Astrocyte (in vitro differentiated cells and primary cell): ENCODE measurements at regions not wholly inside any gene's neighbourhood (a gene's known extent, or its start where the extent isn't known, plus 50 kb on each side); places are given as distances from the start of the nearest gene placed in this dataset.

Source experiments
- DNase-seq: peaks from one replicate; pipeline ENCODE4 v3.0.0-alpha.2; 2010; ENCODE audit warnings: low read depth
- FAIRE-seq: peaks from 2 replicates; lab custom pipeline; 2011; peaks lifted over from hg19 to GRCh38; lab: Jason Lieb, UNC
- H2AFZ ChIP-seq: 2 replicates; pipeline ENCODE4 v1.6.0; 2012; ENCODE audit warnings: low read depth, low read length, inconsistent platforms
- H3K27ac ChIP-seq: 2 replicates; pipeline ENCODE4 v1.5.1; 2011; ENCODE audit warnings: low read depth, low read length, inconsistent platforms
- H3K27me3 ChIP-seq: 2 replicates; pipeline ENCODE4 v1.6.0; 2011; ENCODE audit warnings: low read length, inconsistent platforms; ENCODE audit not compliant: insufficient read depth
- H3K36me3 ChIP-seq: 2 replicates; pipeline ENCODE4 v1.5.1; 2011; ENCODE audit warnings: low read length, inconsistent platforms; ENCODE audit not compliant: insufficient read depth
- H3K4me1 ChIP-seq: 2 replicates; pipeline ENCODE4 v1.5.1; 2011; ENCODE audit warnings: low read length, inconsistent platforms; ENCODE audit not compliant: insufficient read depth
- H3K4me2 ChIP-seq: 2 replicates; pipeline ENCODE4 v1.6.0; 2012; ENCODE audit warnings: low read length, inconsistent platforms
- H3K4me3 ChIP-seq: 2 replicates; pipeline ENCODE4 v1.5.1; 2011; ENCODE audit warnings: low read depth, mild to moderate bottlenecking, low read length, inconsistent platforms; ENCODE audit not compliant: insufficient read depth
- H3K79me2 ChIP-seq: 2 replicates; pipeline ENCODE4 v1.6.0; 2012; ENCODE audit warnings: mild to moderate bottlenecking, low read length, inconsistent platforms; ENCODE audit not compliant: insufficient read depth
- H3K9ac ChIP-seq: 2 replicates; pipeline ENCODE4 v1.6.0; 2012; ENCODE audit warnings: mild to moderate bottlenecking, low read length, inconsistent platforms
- H3K9me3 ChIP-seq: 2 replicates; pipeline ENCODE4 v1.5.1; 2012; ENCODE audit warnings: low read depth, mild to moderate bottlenecking, low read length, inconsistent platforms; ENCODE audit not compliant: insufficient read depth
- H4K20me1 ChIP-seq: 2 replicates; pipeline ENCODE4 v1.6.0; 2012; ENCODE audit warnings: low read length, inconsistent platforms; ENCODE audit not compliant: insufficient read depth
- H3K27ac Mint-ChIP-seq: one replicate; pipeline ENCODE4 v1.8.0; 2021; ENCODE audit warnings: mild to moderate bottlenecking, mixed read lengths; ENCODE audit not compliant: unreplicated experiment
- H3K27me3 Mint-ChIP-seq: one replicate; pipeline ENCODE4 v1.8.0; 2021; ENCODE audit warnings: low read depth, mixed read lengths; ENCODE audit not compliant: unreplicated experiment
- H3K36me3 Mint-ChIP-seq: one replicate; pipeline ENCODE4 v1.8.0; 2021; ENCODE audit warnings: low read depth, mixed read lengths; ENCODE audit not compliant: unreplicated experiment
- H3K4me1 Mint-ChIP-seq: one replicate; pipeline ENCODE4 v1.8.0; 2021; ENCODE audit warnings: low read depth, mixed read lengths; ENCODE audit not compliant: unreplicated experiment
- H3K4me3 Mint-ChIP-seq: one replicate; pipeline ENCODE4 v1.8.0; 2021; ENCODE audit warnings: mild to moderate bottlenecking, moderate library complexity, mixed read lengths; ENCODE audit not compliant: unreplicated experiment
- H3K9me3 Mint-ChIP-seq: one replicate; pipeline ENCODE4 v1.8.0; 2021; ENCODE audit warnings: mild to moderate bottlenecking, mixed read lengths; ENCODE audit not compliant: unreplicated experiment
- EZH2 ChIP-seq: IDR thresholded peaks from 2 replicates; pipeline ENCODE4 v1.6.1; 2012; ENCODE audit warnings: mild to moderate bottlenecking, low read length, inconsistent platforms; ENCODE audit not compliant: insufficient read depth
- TF ChIP-seq, protein P1 (sequence below): IDR thresholded peaks from 2 replicates; pipeline ENCODE4 v1.5.1; 2011; ENCODE audit warnings: low read depth, mild to moderate bottlenecking, inconsistent platforms, low read length, moderate library complexity; ENCODE audit not compliant: insufficient read depth

- H3K9me3 Mint-ChIP-seq, result no peaks in the 10 kb centered on the region
- H3K9ac ChIP-seq, result no peak overlapping the region
- TF ChIP-seq, protein P1, sequence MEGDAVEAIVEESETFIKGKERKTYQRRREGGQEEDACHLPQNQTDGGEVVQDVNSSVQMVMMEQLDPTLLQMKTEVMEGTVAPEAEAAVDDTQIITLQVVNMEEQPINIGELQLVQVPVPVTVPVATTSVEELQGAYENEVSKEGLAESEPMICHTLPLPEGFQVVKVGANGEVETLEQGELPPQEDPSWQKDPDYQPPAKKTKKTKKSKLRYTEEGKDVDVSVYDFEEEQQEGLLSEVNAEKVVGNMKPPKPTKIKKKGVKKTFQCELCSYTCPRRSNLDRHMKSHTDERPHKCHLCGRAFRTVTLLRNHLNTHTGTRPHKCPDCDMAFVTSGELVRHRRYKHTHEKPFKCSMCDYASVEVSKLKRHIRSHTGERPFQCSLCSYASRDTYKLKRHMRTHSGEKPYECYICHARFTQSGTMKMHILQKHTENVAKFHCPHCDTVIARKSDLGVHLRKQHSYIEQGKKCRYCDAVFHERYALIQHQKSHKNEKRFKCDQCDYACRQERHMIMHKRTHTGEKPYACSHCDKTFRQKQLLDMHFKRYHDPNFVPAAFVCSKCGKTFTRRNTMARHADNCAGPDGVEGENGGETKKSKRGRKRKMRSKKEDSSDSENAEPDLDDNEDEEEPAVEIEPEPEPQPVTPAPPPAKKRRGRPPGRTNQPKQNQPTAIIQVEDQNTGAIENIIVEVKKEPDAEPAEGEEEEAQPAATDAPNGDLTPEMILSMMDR, result no peak
- TF ChIP-seq EZH2, result no peak
- no peaks in the 10 kb centered on the region for H3K4me1 Mint-ChIP-seq
- no peaks in the 10 kb centered on the region for H3K27me3 ChIP-seq
- H3K4me3 Mint-ChIP-seq, result no peak overlapping the region
- H3K4me1 ChIP-seq, result no peaks in the 10 kb centered on the region
- no peak overlapping the region for H3K4me2 ChIP-seq
- no peak overlapping the region for H2AFZ ChIP-seq
- no peaks in the 10 kb centered on the region for H3K9me3 ChIP-seq
- no peak overlapping the region for H3K4me3 ChIP-seq
- H3K36me3 Mint-ChIP-seq, result no peaks in the 10 kb centered on the region
- no peak overlapping the region for H3K27ac ChIP-seq
- FAIRE-seq (no peak), DNase-seq (no peak)
- H3K36me3 ChIP-seq, result no peaks in the 10 kb centered on the region
- H3K79me2 ChIP-seq, result no peaks in the 10 kb centered on the region
- H4K20me1 ChIP-seq, result no peaks in the 10 kb centered on the region
- no peaks in the 10 kb centered on the region for H3K27me3 Mint-ChIP-seq
- no peak overlapping the region for H3K27ac Mint-ChIP-seq
These were observed 486.7 kb downstream of the PRR32 start for GRCh38 chrX:127306262-127306661.

GRCh38 chrX:127313635-127314034, 494.1 kb downstream of the PRR32 start:
- FAIRE-seq, result no peak
- Histone ChIP-seq H3K9ac (no peak overlapping the region), H3K4me3 (no peak overlapping the region), H3K36me3 (no peaks in the 10 kb centered on the region), H3K4me2 (no peak overlapping the region), H3K27ac (no peak overlapping the region), H3K9me3 (no peaks in the 10 kb centered on the region), H4K20me1 (no peaks in the 10 kb centered on the region), H3K27me3 (no peaks in the 10 kb centered on the region), H3K79me2 (no peaks in the 10 kb centered on the region), H3K4me1 (no peaks in the 10 kb centered on the region), H2AFZ (no peak overlapping the region)
- Mint-ChIP-seq H3K9me3 (no peaks in the 10 kb centered on the region), H3K36me3 (no peaks in the 10 kb centered on the region), H3K27me3 (no peaks in the 10 kb centered on the region), H3K4me3 (no peak overlapping the region), H3K4me1 (no peaks in the 10 kb centered on the region), H3K27ac (no peak overlapping the region)
- TF ChIP-seq, protein P1, result no peak
- TF ChIP-seq EZH2, result no peak
- DNase-seq, result no peak

DNA sequence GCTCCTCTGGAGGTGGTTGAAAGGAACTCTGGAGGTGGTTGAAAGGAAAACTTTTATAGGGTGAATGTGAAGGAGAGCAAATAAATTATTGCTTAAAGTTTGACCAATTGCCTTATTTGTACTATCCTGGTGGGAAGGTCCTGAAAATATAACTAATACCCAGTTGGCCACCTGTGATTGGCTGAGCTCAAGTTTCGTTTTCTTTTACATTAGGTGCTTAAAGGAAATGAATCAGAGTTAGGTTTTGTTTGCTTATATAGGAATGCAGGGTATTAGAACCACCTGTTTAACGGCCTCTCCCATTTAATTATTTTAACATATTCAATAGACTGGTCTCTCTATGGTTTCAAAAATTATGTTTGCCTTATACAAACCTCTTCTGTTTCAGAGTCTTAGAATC, 497.6 kb downstream of the PRR32 start:
- Histone ChIP-seq H3K79me2 (no peaks in the 10 kb centered on the region), H3K9ac (no peak overlapping the region), H3K4me2 (no peak overlapping the region), H3K9me3 (no peaks in the 10 kb centered on the region), H3K4me3 (no peak overlapping the region), H3K27ac (no peak overlapping the region), H3K27me3 (no peaks in the 10 kb centered on the region), H3K4me1 (no peaks in the 10 kb centered on the region), H3K36me3 (no peaks in the 10 kb centered on the region), H2AFZ (no peak overlapping the region), H4K20me1 (no peaks in the 10 kb centered on the region)
- DNase-seq (no peak), FAIRE-seq (no peak)
- H3K36me3 Mint-ChIP-seq, result no peaks in the 10 kb centered on the region
- H3K27me3 Mint-ChIP-seq, result no peaks in the 10 kb centered on the region
- no peaks in the 10 kb centered on the region for H3K4me1 Mint-ChIP-seq
- H3K27ac Mint-ChIP-seq, result no peak overlapping the region
- no peaks in the 10 kb centered on the region for H3K9me3 Mint-ChIP-seq
- TF ChIP-seq, protein P1, result no peak
- no peak for TF ChIP-seq EZH2
- no peak overlapping the region for H3K4me3 Mint-ChIP-seq
